Smooth muscle cell (in vitro differentiated cells): ENCODE measurements at regions not wholly inside any gene's neighbourhood (a gene's known extent, or its start where the extent isn't known, plus 50 kb on each side); places are given as distances from the start of the nearest gene placed in this dataset.

ENCODE experiments used
- DNase-seq: peaks from one replicate; lab custom pipeline; 2025; ENCODE audit not compliant: unreplicated experiment; lab: John Stamatoyannopoulos, UW
- H2AFZ ChIP-seq: fragments of 200-600 bp; sonication (generic); 2 replicates; pipeline ENCODE4 v1.6.0; 2016; ENCODE audit warnings: antibody characterized with exemption, low read depth, mild to moderate bottlenecking
- H3F3A ChIP-seq: fragments of 200-600 bp; sonication (generic); 2 replicates; pipeline ENCODE4 v1.6.0; 2017; ENCODE audit warnings: antibody characterized with exemption, low read depth
- H3K27ac ChIP-seq: fragments of 200-600 bp; sonication (generic); 2 replicates; pipeline ENCODE4 v1.5.1; 2016; ENCODE audit warnings: low read depth, mild to moderate bottlenecking
- H3K27me3 ChIP-seq: fragments of 200-600 bp; sonication (generic); 2 replicates; pipeline ENCODE4 v1.6.1; 2016; ENCODE audit warnings: low read depth, mild to moderate bottlenecking
- H3K36me3 ChIP-seq: fragments of 200-600 bp; sonication (generic); 2 replicates; pipeline ENCODE4 v1.5.1; 2016; ENCODE audit warnings: low read depth
- H3K4me1 ChIP-seq: fragments of 200-600 bp; sonication (generic); 2 replicates; pipeline ENCODE4 v1.5.1; 2016; ENCODE audit warnings: low read depth
- H3K4me2 ChIP-seq: fragments of 200-600 bp; sonication (generic); 2 replicates; pipeline ENCODE4 v1.6.0; 2016; ENCODE audit warnings: mild to moderate bottlenecking
- H3K4me3 ChIP-seq: fragments of 200-600 bp; sonication (generic); 2 replicates; pipeline ENCODE4 v1.5.1; 2016; ENCODE audit warnings: mild to moderate bottlenecking
- H3K79me2 ChIP-seq: fragments of 200-600 bp; sonication (generic); 2 replicates; pipeline ENCODE4 v1.6.0; 2016; ENCODE audit warnings: low read depth, mild to moderate bottlenecking
- H3K9ac ChIP-seq: fragments of 200-600 bp; sonication (generic); 2 replicates; pipeline ENCODE4 v1.6.0; 2016; ENCODE audit warnings: low read depth
- H3K9me3 ChIP-seq: fragments of 200-600 bp; sonication (generic); replicated peaks from 2 replicates; pipeline ENCODE4 v1.5.1; 2016; ENCODE audit warnings: low read depth
- H4K20me1 ChIP-seq: fragments of 200-600 bp; sonication (generic); 2 replicates; pipeline ENCODE4 v1.6.0; 2016; ENCODE audit warnings: low read depth
- CTCF ChIP-seq: fragments of 200-600 bp; sonication (generic); IDR thresholded peaks from 2 replicates; pipeline ENCODE4 v1.5.1; 2017; ENCODE audit warnings: borderline replicate concordance, mild to moderate bottlenecking, antibody characterized with exemption; ENCODE audit not compliant: insufficient read depth, poor library complexity, severe bottlenecking
- WGBS: methylation state at CpG from one replicate; pipeline ENCODE4 v1.1.7; 2016; ENCODE audit warnings: low lambda C conversion rate; 5-methylcytosine and 5-hydroxymethylcytosine counted together

DNA sequence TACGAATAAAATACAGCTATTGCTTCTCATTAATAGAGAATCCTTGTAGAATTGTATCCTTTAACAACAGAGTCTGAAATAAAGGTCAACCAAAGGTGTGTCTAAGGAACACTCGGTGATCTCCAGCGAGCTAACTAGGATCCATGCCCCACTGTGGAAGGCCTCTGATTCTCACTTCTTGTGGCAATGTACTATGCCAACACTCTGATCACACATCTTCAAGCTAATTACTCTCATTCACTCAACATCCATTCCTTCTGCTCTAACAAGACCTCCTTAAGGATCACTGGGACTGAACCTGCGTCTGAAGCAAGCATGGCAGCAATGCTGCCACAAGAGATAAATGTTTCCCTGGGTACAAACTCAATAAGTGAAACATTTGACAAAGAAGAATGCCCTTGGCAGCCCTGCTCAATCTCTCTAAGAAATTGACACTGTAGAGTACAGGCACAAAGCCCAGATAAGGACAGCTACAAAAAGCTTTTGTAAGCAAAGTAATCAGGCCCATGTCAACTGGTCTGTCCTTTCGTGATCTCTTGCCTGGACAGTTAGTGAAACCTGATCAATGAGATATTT lies 74.6 kb upstream of the PARD3B start:
- Histone ChIP-seq H3F3A (no peaks in the 10 kb centered on the region), H3K27ac (no peak overlapping the region), H3K79me2 (no peaks in the 10 kb centered on the region), H3K9ac (no peak overlapping the region), H3K4me1 (no peaks in the 10 kb centered on the region), H2AFZ (no peak overlapping the region), H3K9me3 (no peaks in the 10 kb centered on the region), H3K27me3 (no peaks in the 10 kb centered on the region), H3K36me3 (no peaks in the 10 kb centered on the region), H4K20me1 (no peaks in the 10 kb centered on the region), H3K4me2 (no peak overlapping the region), H3K4me3 (no peak overlapping the region)
- 89% methylated on average over 5 of the region's 5 CpGs for WGBS
- TF ChIP-seq CTCF = no peak
- DNase-seq = no peak

DNA sequence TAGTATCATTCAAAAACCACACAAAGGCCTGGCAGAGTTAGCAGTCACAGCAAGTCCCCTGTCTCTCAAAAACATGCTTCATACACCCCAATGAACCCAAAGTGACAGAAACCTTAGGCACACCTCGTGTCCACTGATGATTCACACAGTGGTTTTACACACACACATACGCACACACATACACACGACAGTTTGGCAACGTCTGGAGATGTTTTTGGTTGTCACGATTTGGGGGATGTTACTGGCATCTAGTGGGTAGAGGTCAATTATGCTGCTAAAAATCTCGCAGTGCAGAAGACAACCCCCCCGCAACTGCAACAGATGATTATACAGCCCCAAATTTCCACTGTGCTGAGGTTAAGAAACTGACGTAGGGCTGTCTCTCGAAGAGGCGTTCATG lies 72.9 kb upstream of the PARD3B start:
- no peaks in the 10 kb centered on the region for H3K4me1 ChIP-seq
- H3K79me2 ChIP-seq = no peaks in the 10 kb centered on the region
- no peaks in the 10 kb centered on the region for H3K27me3 ChIP-seq
- DNase-seq = no peak
- no peaks in the 10 kb centered on the region for H4K20me1 ChIP-seq
- WGBS = 86% methylated on average over 10 of the region's 10 CpGs
- no peaks in the 10 kb centered on the region for H3F3A ChIP-seq
- TF ChIP-seq CTCF = no peak
- H3K9ac ChIP-seq = no peak overlapping the region
- no peak overlapping the region for H3K4me2 ChIP-seq
- no peaks in the 10 kb centered on the region for H3K36me3 ChIP-seq
- H2AFZ ChIP-seq = no peak overlapping the region
- no peak overlapping the region for H3K4me3 ChIP-seq
- H3K9me3 ChIP-seq = no peaks in the 10 kb centered on the region
- no peak overlapping the region for H3K27ac ChIP-seq

DNA sequence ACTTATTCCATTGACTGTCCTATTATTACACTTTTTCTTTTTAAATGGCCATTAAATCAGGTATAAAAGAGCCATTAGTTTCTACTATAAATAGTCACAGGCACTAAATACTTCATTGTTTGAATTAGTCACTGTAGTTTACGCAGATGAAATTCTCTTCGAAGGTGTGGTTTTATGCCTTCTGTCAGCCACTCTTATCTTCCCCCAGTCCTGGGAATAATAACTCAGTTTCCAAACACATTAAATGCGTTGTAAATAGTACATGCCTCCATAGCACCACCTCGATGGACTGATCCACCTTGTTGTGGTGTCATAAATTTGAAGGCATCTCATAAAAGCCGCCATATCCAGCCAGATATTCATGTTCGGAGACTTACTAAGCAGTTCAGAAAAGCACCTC lies 72.1 kb upstream of the PARD3B start:
- no peak overlapping the region for H3K9ac ChIP-seq
- no peaks in the 10 kb centered on the region for H3K36me3 ChIP-seq
- H3F3A ChIP-seq = no peaks in the 10 kb centered on the region
- no peaks in the 10 kb centered on the region for H3K27me3 ChIP-seq
- DNase-seq = no peak
- H3K4me2 ChIP-seq = no peak overlapping the region
- H4K20me1 ChIP-seq = no peaks in the 10 kb centered on the region
- no peak overlapping the region for H3K4me3 ChIP-seq
- no peaks in the 10 kb centered on the region for H3K9me3 ChIP-seq
- no peak for TF ChIP-seq CTCF
- no peaks in the 10 kb centered on the region for H3K79me2 ChIP-seq
- no peak overlapping the region for H2AFZ ChIP-seq
- WGBS = 89% methylated on average over 6 of the region's 6 CpGs
- no peak overlapping the region for H3K27ac ChIP-seq
- no peaks in the 10 kb centered on the region for H3K4me1 ChIP-seq

DNA sequence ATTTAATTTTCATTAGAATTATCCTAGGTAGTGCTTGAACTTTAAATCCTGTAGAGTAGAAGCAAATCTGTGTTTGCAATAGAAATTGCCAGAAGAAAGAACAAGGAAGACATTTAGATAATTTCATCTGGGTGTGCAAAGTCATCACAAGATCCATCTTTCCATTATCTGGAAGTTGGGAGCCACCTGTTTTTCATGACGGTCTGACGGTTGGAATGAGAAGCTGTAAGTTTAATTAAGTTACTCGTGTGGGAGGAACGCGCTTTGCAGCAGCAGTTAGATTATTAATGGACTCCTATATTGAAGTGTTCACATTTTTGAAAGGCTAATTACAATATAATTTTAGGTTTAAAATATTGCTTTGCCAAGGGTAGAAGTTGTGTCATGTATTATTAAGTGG lies 69.9 kb upstream of the PARD3B start:
- Histone ChIP-seq H2AFZ (no peak overlapping the region), H3K4me2 (no peak overlapping the region), H3F3A (no peaks in the 10 kb centered on the region), H3K79me2 (no peaks in the 10 kb centered on the region), H3K4me1 (no peaks in the 10 kb centered on the region), H3K27ac (no peak overlapping the region), H3K4me3 (no peak overlapping the region), H3K9me3 (no peaks in the 10 kb centered on the region), H3K27me3 (no peaks in the 10 kb centered on the region), H3K36me3 (no peaks in the 10 kb centered on the region), H4K20me1 (no peaks in the 10 kb centered on the region), H3K9ac (no peak overlapping the region)
- DNase-seq = no peak
- 95% methylated on average over 5 of the region's 5 CpGs for WGBS
- no peak for TF ChIP-seq CTCF
